HG02623 (cell line): ENCODE measurements at regions not wholly inside any gene's neighbourhood (a gene's known extent, or its start where the extent isn't known, plus 50 kb on each side); places are given as distances from the start of the nearest gene placed in this dataset.

Experiments
- ATAC-seq: cut with Tn5 transposase; IDR thresholded peaks from one replicate; pipeline ENCODE4 v1.9.1; 2021; ENCODE audit warnings: moderate library complexity; ENCODE audit not compliant: unreplicated experiment

DNA sequence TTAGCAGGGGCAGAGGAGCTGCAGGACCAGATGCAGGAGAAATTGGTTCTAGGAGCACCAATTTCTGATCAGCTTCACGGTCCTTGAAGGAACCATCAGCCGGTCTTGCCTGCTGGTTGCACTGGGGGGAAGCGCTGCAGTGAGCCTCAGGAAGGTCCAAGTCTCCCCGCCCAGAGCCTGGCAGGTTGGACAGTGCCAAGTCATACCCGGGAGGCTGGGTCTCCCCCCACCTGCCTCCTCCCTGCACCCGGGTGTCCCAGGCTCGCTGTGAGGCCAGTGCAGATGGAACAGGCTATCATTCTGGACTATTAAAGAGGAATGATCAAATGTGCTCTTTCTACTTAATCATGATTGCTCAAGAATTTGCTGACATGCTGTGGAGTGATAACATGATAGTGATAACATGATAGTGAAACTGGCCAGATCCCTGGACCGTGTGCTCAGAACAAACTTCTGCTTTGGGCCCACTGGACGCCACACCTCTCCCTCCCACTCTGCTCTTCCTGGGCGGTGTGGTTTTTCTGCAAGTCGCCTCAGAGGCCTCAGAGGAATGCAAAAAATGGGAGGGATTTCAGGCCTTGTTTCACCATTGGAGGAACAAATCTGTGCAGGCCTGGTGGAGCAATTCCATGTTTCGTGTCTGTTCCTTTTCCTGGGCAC lies 236.0 kb downstream of the IRF8 start:
- no peak for ATAC-seq

DNA sequence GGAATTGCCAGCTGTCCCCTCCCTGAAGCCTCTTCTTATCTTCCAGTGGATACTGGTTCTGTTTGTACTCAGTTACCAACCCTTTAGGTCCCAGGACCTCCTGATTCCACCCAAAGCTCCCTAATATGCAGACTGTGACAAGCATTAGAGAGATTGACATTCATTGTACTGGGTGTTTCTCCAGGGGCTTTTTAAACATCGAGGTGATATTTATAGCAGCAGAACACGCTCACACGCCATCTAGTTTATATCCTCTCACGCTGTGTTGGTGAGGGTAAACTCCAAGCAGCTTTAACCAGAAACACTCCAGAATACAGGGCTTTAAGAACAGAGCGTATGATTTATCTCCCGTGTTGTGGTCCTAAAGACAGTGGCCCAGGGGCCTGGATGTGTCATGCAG lies 238.4 kb downstream of the IRF8 start:
- no peak for ATAC-seq

DNA sequence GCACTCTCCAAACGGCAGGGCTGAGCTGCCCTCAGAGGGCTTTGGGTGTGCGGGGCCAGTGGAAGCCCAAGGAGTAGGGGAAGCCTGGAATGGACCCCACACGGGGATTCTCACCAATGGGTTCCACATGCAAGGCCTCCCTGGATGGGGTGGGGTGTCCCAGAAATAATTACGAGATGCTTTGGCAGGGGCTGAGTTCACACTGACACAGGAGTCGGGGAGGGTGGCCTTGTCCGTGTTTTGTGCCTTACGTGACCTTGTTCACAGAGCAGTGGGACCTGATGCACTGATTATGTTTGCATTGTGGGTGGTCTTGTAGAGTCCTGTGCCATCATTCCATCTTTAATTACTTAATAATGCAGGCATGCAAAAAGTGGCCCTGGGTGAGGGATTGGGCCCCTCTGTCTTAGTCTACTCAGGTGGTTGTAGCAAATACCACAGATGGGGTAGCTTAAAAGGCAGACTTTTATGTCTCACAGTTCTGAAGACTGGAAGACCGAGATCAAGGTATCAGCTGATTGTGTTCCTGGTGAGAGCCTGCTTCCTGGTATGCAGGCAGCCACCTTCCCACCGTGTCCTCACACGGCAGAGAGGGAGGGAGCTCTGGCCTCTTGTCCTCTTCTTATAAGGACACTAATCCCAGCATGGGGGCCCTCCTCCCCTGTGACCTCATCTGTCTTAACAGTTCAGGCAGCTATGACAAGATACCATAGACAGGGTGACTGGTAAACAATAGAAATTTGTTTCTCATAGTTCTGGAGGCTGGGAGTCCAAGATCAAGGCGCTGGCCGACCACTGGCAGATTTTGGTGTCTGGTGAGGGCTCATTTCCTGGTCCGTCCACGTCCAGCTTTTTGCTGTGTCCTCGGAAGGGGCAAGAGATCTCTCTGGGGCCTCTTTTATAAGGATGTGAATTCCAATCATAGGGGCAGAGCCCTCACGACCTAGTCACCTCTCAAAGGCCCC lies 239.4 kb downstream of the IRF8 start:
- ATAC-seq: no peak

DNA sequence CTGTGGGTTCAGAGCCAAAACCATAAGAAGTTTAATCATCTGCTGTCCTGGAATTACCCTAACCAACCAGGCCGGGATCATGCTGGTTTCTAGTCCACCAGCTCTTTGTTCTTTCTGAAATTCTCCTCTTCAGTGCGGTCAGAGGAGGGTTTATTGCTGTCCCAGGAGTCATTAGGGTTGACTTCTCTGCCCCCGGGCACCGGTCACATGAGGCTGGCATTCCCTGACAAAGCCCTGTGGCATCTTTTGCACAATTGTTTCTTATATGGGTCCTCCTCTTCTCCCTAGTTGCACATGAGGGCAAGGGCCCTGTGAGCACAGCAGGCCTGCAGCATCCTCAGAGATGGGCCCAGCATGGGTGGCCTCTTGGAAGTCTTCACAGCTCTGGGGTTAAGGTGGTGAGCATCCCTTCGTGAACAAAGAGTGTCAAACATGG lies 243.9 kb downstream of the IRF8 start:
- ATAC-seq: no peak

DNA sequence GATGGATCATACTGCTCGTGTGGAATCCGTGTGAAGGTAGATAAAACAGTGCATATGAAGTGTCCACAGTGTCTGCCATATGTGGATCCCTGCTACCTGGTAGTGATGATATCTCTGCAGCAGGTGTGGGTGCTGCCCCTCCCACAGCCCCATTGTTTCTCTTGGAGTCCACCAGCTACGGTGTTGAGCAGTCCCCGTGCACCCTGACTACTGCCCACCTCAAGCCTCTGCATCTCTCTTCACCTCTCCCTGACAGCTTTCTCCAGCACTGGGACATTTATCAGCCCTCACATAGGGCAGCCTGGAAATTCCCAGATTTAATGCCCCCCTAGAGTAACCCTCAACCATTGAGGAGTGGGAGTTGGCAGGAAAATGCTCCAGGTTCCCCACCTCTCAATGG lies 244.7 kb downstream of the IRF8 start:
- ATAC-seq: no peak

DNA sequence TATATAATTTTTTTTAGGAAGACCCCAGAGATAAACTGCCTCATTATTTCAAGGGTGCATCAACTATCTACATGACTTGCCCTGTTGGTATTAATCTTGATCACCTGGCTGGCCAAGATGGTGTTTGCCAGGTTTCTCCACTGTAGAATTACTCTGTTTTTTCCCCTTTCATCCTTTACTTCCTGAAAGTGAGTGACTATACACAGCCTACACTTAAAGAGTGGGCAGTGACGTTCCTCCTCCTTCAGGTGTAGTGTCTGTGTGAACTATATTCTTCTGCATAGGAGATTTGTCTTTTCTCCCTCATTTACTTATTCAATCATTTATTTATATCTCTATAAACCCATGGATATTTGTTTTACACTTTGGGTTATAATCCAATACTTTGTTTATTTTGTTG lies 246.7 kb downstream of the IRF8 start:
- ATAC-seq: no peak

DNA sequence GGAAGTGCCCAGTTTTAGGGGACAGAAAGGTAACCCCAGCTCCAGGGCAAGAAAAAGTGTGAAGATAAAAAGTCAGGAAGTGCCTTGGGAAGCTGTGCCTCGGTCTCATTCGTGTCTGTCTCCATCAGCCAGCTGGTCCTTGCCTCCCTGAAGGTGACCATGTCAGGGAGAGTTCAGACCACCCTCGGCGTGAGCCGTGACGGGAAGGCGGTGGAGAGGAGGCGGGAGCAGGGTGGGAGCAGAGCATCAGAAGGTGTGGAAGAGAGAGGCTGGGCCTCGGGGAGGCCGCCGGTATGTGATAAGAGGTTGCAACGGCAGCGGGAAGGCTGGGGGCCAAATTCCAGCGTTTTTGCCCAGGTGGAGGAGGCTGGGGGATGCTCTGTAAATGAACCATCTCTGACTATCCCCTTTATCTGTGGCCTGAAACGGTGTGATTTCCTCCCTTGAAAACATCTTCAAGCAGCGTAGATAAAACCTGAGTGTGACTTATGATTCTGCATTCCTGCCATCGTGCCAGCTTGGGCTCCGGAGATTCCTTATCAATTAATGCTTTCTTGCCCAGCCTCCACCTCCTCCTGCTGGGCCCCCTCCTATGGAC lies 251.8 kb downstream of the IRF8 start:
- ATAC-seq: no peak

DNA sequence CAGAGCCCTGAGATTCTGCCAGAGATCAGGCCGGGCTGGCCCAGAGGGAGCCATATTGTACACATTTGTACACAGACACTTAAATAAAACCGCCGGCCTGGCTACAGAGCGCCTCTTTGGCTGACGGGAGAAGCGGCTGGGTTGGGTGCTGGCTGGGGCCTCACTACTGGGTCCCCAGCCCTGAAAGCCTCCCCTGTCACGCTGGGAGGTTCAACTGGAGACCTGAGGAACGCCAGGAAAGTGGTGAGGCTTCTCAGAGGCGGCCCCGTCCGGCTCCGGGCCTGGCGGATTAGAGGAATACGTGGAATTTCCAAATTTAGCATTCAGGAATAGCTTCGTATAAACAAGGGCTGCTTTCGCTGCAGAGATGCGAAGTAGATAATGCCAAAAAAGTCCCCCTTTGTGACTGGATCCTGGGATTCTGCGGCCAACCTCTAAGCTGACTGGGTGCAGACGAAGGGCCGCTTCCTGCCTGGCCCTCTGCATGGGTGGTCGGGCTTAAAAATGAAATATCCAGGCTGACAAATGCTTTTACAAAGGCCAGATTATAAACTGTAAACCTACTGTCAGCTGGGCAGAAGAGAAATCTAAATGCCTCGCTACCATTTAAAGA lies 252.4 kb downstream of the IRF8 start:
- no peak for ATAC-seq

DNA sequence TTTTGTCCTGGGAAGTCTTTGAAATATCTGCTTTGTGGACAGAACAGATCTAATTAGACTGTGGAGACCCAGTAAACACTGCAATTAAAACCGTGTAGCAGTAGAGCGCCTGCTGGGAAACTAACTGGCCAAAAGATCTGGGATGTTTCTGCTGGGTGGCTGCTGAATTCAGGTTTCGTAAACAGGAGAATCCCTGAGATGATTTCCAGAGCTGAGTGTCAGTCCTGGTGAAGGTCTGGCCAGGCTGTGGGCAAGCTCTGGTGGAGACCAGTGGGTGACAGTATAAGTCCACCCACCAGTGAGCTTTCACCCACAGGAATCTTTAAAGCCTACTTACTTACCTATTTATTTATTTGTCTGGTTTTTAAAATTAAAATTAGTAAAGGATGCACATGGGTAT lies 257.2 kb downstream of the IRF8 start:
- ATAC-seq: no peak

DNA sequence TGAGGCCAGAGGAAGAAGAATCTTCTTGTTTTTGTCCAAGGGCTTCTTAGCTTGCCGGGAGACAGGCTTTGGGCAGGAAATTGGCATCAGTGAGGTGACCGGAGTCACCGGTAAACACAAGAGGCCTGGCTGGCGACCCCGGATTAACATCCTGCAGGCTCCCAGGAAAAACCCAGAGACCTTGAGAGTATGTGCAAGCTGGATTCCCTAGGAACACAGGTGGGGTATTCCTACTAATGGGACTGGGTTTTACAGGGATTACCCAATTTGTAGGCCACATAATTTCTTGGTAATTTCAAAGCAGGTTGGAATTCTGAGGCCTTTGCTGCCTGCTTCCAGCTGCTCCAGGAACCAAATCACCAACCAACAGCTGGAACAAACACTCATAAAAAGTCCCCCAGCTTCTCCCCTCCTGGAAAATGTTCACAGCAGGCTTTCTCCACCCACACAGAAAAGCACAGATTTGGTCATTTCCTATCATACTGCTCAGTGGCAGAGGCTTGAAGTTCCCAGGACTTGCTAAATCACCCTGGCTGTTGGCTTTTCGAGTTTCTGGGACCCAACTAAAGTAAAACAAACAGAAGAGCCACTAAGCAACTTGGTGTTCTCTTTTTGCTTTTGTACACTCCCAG lies 258.8 kb downstream of the IRF8 start:
- ATAC-seq: no peak

DNA sequence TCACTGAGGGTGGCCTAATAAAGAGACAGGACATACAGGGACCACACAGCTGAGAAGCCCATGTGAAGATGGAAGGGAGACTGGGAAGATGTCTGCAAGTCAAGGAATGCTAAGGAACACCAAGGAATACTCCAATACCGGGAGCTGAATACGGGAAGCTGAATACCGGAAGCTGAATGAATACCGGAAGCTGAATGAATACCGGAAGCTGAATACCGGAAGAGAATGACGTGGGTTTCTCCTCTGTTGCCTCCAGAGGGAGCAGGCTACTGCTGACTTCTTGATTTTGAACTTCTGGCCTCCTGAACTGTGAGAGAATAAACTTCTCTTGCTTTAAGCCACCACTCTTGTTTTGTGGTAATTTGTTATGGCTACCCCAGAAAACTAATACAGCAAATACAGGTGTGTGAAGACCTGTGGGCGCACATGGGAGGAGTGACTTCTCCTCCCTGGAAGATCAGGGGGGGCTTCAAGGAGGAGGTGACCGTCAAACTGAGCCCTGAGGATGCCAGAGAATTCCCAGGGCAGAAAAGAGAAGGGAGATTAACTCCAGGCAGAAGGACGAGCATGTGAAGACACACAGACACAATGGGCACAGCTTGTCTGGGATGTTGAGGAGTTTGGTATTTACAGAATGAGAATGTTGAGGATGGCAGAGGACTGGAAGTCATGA lies 259.9 kb downstream of the IRF8 start:
- ATAC-seq: no peak

DNA sequence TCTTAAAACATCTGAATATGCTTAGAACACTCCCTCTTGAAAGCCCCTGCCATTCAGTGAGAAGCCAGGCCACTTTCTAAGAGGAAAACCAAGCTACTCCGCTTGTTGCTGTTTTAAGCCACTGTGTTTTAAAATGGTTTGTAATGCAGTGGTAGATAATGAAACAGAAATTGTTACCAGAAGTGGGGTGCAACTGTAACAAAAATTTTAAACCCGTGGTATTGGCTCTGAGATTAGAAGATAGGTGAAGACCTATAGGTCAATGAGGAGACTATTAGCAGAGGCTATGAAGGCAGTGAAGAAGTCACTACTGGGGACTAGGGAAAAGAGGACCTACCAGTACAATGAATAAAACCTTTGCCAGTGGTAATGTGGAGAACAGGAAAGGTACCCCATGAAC lies 266.5 kb downstream of the IRF8 start:
- ATAC-seq: no peak

DNA sequence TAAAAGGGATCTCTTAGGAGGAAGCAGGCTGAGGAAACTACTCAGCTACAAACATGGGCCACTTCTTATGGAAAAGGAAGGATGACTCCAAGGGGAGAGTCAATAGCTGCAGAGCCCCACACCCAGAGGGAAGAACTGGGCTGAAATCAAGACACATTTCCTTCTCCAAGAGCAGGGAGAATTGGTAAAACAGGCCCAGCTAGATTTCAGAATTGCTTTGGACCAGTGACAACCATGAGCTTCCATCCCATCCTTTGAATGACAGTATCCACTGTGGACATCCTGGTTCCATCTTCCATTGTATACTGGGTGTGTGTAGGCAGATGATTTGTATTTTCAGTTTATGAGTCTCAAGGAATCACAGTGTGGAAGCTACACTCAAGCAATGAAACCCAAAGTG lies 267.5 kb downstream of the IRF8 start:
- ATAC-seq: no peak

DNA sequence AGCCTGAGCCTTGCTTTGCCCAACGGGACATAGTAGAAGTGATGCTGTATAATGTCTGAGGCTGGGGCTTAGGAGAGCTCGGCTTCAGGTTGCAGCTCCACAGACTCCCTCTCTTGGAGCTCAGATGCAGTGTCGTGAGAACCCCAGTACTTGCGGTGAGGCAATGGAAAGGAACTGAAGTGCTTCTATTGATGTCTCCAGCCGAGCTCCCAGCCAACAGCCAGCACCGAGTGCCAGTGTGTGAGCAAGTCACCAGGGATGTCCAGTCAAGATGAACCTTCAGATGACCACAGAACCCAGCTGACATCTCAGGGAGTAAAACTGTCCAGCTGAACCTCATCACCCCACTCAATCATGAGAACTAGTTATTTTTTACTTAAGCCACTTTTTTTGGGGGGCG lies 268.1 kb downstream of the IRF8 start:
- ATAC-seq: no peak

DNA sequence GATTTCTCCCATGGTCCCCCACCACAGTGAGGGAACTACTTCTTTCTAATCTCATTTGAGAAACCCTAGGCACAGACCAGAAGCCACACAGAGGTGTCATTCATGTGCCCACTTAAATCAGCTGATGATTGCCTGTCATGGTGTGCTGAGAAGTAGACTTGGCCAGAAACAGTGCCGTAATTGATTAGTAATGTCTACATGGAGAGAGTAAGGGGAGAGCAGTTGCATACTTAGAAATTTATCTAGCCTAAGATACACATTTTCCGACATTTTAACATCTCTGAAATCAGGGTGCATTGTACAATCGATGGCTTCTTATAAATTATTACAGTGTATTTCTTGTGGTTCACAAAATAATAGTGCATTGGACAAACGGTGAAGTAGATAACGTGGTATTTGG lies 271.8 kb downstream of the IRF8 start:
- no peak for ATAC-seq

DNA sequence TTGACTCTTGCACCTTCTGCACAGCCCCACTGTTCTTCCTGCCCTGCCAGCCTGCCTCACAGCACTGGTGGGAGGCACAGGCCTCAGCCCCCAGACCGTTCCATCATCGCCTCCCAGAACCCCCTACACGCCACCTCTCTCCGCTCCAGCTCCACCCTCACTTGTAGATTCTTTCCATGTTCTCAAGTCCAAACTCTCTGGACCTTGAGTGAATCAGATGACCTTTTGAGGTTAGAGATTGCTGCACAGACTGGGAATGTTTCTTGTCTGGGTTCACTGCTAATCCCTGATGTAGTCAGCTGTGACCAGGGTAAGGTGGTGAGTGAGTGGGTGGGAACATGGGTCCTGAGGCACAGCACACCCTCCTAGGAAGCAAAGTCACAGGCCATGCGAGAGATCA lies 272.4 kb downstream of the IRF8 start:
- no peak for ATAC-seq

DNA sequence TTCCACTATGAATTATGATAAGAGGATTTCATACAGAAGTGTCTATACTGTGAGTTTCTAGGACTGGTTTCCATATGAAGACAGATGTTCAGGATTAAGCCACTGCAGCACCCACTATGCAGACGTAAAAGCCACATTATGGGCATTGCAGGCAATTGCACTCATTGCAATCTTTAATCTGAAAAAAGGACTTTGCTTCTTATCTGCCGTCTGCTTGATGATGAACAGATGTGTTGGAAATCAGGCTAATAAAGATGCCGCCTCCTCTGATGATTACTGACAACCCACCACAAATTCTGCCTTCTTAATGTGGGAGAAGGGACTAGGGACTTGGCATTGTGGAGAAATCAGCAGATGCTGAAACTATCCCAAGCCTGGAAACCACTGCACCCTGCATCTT lies 276.9 kb downstream of the IRF8 start:
- no peak for ATAC-seq

DNA sequence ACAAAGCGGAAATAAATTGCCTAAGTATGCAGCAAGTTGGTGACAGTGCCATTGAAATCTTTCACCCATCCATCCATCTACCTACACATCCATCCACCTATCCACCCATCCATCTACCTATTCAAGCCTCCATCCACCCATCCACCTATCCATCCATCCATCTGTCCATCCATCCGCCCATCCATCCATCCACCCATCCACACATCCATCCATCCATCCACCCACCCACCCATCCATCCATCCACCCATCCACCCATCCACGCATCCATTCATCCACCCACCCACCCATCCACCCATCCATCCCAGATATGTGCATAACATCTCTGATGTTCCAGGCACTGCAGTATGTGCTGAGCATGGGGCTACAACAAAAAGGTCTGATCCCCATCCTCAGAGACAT lies 277.5 kb downstream of the IRF8 start:
- ATAC-seq: no peak

DNA sequence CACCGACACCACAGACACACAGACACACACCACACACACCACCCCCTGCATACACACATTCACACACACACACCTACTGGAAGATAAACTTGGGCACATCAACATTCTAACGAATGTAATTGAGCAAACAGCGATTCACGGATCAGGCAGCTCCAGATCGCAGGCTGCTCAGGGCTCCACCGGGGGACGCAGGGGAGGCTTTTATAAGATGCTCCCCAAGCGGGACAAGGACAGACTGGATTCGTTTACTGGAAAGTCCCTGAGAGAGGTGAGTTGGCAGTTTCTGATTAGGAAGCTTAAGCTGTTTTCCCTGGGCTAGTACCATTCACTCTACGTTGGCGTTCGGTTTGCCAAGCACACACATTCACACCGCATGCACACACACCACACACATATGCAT lies 281.3 kb downstream of the IRF8 start:
- ATAC-seq: no peak

DNA sequence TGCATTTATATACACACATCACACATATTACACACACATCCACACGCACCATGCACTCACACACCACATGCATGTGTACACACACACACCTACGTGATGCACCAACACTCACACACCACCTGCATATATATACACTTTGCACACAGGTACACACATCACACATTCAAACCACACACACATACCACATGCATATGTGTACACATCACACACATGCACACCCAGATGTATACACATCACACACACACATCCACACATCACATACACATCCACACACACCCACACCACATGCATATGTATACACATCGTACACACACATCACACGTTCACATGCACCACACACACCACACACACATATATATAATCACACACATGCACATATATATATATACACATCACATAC lies 281.8 kb downstream of the IRF8 start:
- ATAC-seq: no peak

DNA sequence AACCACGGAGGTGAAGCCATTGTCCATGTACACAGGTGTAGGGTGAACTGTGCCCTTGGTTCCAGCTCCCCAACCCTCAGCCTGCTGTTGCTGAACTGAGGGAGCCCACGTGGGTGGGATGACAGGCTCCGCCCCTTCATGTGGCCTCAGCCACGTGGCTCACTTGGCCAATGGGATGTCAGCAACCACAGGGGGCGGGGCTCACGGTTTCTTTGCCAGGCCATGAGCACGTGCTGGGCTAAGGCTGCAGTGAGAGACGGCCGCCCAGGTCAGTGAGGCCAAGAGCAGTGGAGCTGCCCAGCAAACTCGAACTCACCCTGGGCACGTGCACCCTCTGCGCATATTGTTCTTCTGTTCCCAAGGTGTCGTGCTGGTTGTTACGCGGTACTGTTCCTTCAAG lies 282.6 kb downstream of the IRF8 start:
- no peak for ATAC-seq
